A204.1 (cell line): ENCODE measurements at regions not wholly inside any gene's neighbourhood (a gene's known extent, or its start where the extent isn't known, plus 50 kb on each side); places are given as distances from the start of the nearest gene placed in this dataset.

ENCODE experiments used
- FAIRE-seq: peaks from 2 replicates; lab custom pipeline; 2012; peaks lifted over from hg19 to GRCh38; lab: Jason Lieb, UNC

DNA sequence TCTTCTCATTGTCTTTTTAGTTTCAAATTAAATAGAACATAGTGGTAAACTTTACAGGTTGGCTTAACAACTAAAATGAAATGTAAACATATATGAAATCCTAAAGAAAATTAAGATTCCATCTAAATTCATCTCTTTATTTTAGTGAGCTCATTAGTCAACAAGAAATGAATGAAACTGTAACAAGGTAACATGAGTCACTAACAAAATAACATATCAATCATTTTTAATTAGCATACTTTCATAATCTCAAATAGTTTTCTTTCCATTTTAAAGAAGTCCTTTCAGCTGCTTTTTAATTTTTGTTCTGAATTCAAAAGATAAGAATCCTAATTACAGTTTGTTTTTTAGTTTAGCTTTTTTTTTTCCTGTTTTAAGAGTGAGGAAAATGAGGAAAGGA is 688.6 kb upstream of the TENM4 start:
- no peak for FAIRE-seq

DNA sequence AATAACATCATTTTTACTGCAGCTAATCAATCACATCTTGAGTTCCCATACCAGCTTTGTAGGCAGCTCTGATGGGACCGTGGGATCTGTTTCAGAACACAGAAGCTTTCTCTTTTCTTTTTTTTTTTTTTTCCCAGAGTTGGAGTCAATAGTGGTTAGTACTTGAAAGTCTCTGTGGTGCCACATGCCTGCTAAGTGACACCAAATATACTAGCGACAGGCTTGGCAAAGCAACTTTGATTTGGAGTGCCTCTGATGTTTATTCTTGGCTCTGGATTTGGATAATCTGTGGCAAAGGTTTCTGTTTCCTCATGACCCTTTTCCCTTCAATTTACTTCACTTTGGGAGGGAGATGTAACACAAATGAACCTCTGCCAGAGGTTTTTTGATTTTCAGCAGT is 681.4 kb upstream of the TENM4 start:
- no peak for FAIRE-seq

- FAIRE-seq = no peak
Observed at GRCh38 chr11:80118073-80118472, 677.2 kb upstream of the TENM4 start.

- FAIRE-seq = no peak
Observed at GRCh38 chr11:80116796-80117195, 676.0 kb upstream of the TENM4 start.

DNA sequence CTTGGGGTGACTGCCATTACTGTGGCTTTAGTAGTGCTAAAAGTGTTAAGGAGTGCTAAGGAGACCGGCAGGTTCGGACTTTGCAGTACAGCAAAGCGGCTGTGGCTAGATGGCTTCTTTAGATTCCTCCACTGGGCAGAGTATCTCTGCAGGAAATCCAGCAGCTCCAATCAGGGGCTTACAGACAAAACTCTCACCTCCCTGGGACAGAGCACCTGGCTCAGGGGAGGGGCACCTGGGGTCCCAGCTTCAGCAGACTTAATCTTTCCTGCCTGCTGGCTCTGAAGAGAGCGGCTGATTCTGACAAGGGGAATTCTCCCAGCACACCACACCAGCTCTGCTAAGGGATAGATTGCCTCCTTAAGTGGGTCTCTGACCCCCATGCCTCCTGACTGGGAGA is 668.8 kb upstream of the TENM4 start:
- no peak for FAIRE-seq

DNA sequence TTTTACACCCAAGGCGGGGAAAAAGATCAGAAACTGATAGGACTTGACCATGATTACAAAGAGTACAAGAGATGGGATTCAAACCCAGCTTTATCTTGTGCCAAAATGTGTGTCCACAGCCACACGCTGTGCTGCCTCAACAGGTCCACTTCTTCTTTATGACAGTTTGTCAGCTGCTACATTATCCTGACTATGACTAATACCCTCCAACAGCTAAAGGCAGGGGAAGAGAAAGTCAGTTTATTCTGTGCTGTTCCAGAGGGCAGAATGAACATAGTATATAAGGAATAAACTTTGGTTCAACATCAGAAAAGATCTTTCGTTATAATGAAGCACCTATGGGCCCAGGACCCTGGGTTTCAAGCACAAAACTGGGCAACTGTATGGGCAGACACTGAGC is 668.2 kb upstream of the TENM4 start:
- FAIRE-seq = no peak

GRCh38 chr11:80107415-80107814 is 666.6 kb upstream of the TENM4 start:
- FAIRE-seq = no peak

GRCh38 chr11:80104191-80104590 is 663.4 kb upstream of the TENM4 start:
- no peak for FAIRE-seq

DNA sequence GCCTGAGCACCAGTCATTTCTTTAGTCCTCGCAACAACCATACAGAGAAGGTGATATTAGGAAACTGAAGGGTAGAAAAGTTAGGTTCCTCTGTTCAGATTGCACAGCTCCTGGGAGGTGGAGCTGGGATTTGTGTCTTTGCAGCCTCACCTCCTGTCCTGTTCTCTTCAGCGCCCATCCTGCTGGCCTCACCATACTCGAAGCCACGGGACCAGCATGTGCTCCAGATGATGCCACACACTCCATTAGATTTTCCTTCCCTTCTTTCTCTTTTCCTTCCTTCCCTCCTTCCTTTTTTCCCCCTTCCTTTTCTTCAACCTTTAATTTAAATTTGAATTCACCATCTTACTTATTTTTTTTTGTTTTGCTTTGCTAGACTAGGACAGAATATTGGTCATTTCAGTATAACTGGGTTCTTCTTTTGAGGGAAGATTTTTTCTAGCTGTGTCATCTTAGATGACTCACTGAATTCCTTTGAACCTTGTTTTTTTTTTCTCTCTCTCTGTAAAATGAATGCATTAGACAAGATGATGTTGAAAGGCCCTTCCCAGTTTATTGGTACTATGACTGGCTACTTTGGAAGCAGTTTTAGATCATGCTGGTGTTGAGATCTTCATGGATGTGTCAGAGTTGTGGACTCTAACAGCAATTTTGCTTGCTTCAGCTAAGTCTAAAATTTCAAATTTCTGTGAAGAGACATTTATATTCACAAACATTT is 662.5 kb upstream of the TENM4 start:
- no peak for FAIRE-seq

- no peak for FAIRE-seq
Observed at GRCh38 chr11:80097146-80097545, 656.3 kb upstream of the TENM4 start.

- no peak for FAIRE-seq
Observed at GRCh38 chr11:80096736-80097135, 655.9 kb upstream of the TENM4 start.

GRCh38 chr11:80086496-80087055 is 645.7 kb upstream of the TENM4 start:
- no peak for FAIRE-seq

DNA sequence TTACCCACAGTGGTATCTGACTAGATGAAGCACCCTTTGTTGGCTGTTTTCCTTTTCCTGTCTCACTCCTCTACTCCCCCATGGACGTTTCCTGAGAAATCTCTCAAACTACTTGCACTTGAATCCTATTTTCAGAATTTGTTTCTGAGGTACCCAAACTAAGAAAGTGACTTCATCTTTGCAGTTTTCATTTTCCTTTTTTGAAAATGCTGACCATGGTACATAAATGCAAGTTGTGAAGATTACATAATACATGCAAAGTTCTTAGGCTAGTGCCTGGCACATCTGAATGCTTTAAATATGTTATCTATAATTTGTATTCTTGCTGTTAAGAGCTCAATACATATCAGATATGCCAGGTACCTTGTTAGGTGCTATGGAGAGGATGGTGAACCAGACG is 644.7 kb upstream of the TENM4 start:
- no peak for FAIRE-seq

- FAIRE-seq = no peak
Observed at GRCh38 chr11:80084608-80085007, 643.8 kb upstream of the TENM4 start.

- no peak for FAIRE-seq
Observed at GRCh38 chr11:80083531-80083951, 642.7 kb upstream of the TENM4 start.

DNA sequence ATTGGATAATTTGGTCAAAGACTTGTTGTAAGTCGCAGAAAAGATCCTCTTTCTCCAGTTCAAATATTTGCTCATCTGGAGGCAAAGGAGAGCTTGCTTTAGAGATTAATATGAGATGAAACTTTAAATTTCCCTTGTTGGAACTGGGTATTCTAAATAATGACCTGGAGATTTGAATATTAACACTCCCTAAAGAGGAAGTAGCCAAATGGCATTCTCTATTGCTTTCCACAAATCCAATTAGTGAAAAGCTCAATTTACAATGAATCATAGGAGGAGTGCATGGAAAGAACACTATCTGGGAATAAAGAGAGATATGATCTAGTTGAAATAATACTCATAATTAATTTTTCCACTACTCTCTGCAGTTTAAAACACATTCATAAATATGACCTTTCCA is 641.6 kb upstream of the TENM4 start:
- FAIRE-seq = no peak

DNA sequence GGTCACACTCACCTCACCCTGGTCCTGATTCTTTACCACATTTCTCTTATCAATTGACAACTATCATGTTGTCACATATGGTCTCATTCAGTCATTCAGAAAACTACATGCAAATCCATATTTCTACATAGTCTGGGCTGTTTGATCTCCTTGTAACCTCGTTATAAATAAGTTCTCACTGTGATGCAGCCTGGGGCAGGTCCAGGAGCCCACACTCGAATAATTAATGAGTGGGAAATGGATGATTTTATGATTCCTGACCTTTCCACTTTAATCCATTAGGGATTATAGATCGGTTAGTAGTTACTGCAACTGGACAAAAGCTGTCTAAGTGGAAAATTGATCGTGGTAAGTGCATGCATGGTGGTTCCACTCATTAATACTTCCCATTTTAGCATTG is 636.3 kb upstream of the TENM4 start:
- no peak for FAIRE-seq

DNA sequence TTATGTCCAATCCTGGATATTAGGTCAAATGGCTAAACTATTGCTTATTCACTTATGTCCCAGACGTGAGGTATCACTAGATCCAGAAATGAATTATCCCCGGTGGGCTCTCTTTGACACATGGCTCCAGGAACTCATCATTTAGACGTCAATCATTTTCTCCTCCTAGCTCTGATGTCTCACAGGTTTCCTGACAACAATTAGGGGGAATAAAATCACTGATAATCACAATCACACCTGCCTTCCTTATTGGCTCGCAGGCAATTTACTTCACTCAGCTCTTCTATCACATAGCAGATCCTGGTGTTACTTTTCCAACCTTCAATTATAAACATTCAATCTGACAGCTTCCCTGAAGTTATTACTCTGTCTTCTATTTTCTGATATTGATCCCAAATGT is 634.0 kb upstream of the TENM4 start:
- FAIRE-seq = no peak

DNA sequence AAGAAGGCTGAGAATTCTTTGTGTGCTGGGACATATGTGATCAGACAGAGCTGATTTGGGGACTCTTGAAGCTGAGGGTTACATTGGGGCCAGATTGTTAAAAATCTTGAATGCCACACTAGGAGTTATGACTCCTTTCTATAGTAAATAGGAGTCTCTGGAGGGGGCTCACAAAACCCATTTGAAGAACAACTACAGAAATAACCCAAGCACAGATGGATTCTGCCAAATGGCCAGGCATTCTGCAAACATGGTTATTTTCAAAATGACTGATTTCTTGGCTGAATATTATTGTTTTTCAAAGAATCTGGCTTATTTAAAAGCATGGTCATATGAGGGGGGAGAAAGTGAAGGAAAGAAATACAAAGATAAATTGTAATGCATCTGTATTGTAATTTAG is 625.5 kb upstream of the TENM4 start:
- no peak for FAIRE-seq

GRCh38 chr11:80065086-80065485 is 624.3 kb upstream of the TENM4 start:
- FAIRE-seq = no peak

- no peak for FAIRE-seq
Observed at GRCh38 chr11:80061056-80061455, 620.2 kb upstream of the TENM4 start.

- FAIRE-seq = no peak
Observed at GRCh38 chr11:80054582-80055165, 613.8 kb upstream of the TENM4 start.

DNA sequence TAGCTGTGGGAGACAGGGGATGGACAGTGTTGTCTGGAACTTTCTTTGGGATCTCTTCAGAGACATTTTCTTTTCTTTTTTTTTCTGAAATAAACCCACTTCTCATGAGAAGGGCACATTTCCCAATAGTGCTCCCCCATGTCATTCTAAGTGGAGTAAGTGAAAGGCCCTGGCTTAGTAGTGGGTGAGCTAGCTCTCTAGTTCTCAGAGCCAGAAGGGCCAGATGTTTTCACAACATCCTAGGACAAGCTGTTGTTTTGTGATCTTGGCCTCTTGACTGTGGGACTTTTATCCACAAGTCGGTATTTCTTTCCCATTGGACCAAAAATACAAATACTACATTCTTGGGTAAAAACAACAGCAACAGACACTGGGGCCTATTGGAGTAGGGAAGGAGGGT is 607.7 kb upstream of the TENM4 start:
- FAIRE-seq = no peak
